ENCODE measurements at regions not wholly inside any gene's neighbourhood (a gene's known extent, or its start where the extent isn't known, plus 50 kb on each side); places are given as distances from the start of the nearest gene placed in this dataset.

- CTCF ChIA-PET: no interaction called here
- TF ChIP-seq SP1 (IDR thresholded peaks at IDR 0.05) (no peak), FOXM1 (IDR thresholded peaks at IDR 0.05; ENCODE audit: borderline replicate concordance) (no peak), TARDBP (IDR thresholded peaks at IDR 0.05) (no peak), HDGF (IDR thresholded peaks at IDR 0.05; ENCODE audit: borderline replicate concordance) (no peak), ELF4 (IDR thresholded peaks at IDR 0.05) (no peak), PKNOX1 (IDR thresholded peaks at IDR 0.05) (no peak), NFRKB (IDR thresholded peaks at IDR 0.05) (no peak), ARNT (IDR thresholded peaks at IDR 0.05) (no peak), LEF1 (IDR thresholded peaks at IDR 0.05; ENCODE audit: borderline replicate concordance) (no peak), BHLHE40 (IDR thresholded peaks at IDR 0.05; ENCODE audit: borderline replicate concordance) (no peak), FOXK2 (IDR thresholded peaks at IDR 0.05) (no peak), CTBP1 (IDR thresholded peaks at IDR 0.05; ENCODE audit: borderline replicate concordance) (no peak), L3MBTL2 (conservative IDR thresholded peaks at IDR 0.05) (no peak), ZNF384 (IDR thresholded peaks at IDR 0.05) (no peak)
Observed at GRCh38 chr11:112581747-112582146, 321.1 kb upstream of the PLET1 start.

GRCh38 chr11:112582366-112582765 is 321.7 kb upstream of the PLET1 start:
- no peak for DNase-seq (ENCODE audit: extremely low spot score)
- POLR2A ChIA-PET: no interaction called here
- CTCF ChIA-PET: interaction anchor here (0.5 kb wide), 1 partner anchor 27 kb away, joined by 3 read pairs; no protein-coding TSS in a partner anchor
- no peak for TF ChIP-seq HDGF (IDR thresholded peaks at IDR 0.05; ENCODE audit: borderline replicate concordance)
- no peak for TF ChIP-seq NFRKB (IDR thresholded peaks at IDR 0.05)
- no peak for TF ChIP-seq ZNF384 (IDR thresholded peaks at IDR 0.05)
- TF ChIP-seq L3MBTL2 (conservative IDR thresholded peaks at IDR 0.05): no peak
- no peak for TF ChIP-seq LEF1 (IDR thresholded peaks at IDR 0.05; ENCODE audit: borderline replicate concordance)
- no peak for TF ChIP-seq FOXM1 (IDR thresholded peaks at IDR 0.05; ENCODE audit: borderline replicate concordance)
- TF ChIP-seq CTBP1 (IDR thresholded peaks at IDR 0.05; ENCODE audit: borderline replicate concordance): no peak

More at GRCh38 chr11:112581747-112582146, 321.1 kb upstream of the PLET1 start:
- POLR2A ChIA-PET: no interaction called here
- no peak for DNase-seq (ENCODE audit: extremely low spot score)

- POLR2A ChIA-PET: no interaction called here
Observed at GRCh38 chr11:112583261-112583893, 322.7 kb upstream of the PLET1 start.

GRCh38 chr11:112584672-112585071 is 324.0 kb upstream of the PLET1 start:
- ChIA-PET POLR2A (no interaction called here), CTCF (interaction anchor here (1.0 kb wide), 1 partner anchor 705 kb away, joined by 3 read pairs; no protein-coding TSS in a partner anchor)
- DNase-seq (ENCODE audit: extremely low spot score): no peak
- TF ChIP-seq ZNF384 (IDR thresholded peaks at IDR 0.05) (no peak), FOXA1 (IDR thresholded peaks at IDR 0.05) (no peak), LEF1 (IDR thresholded peaks at IDR 0.05; ENCODE audit: borderline replicate concordance) (no peak), HDGF (IDR thresholded peaks at IDR 0.05; ENCODE audit: borderline replicate concordance) (no peak), ELF4 (IDR thresholded peaks at IDR 0.05) (no peak), L3MBTL2 (conservative IDR thresholded peaks at IDR 0.05) (no peak), NFRKB (IDR thresholded peaks at IDR 0.05) (no peak), FOXM1 (IDR thresholded peaks at IDR 0.05; ENCODE audit: borderline replicate concordance) (no peak), ARNT (IDR thresholded peaks at IDR 0.05) (no peak), SUZ12 (IDR thresholded peaks at IDR 0.05) (no peak), CTBP1 (IDR thresholded peaks at IDR 0.05; ENCODE audit: borderline replicate concordance) (no peak), PKNOX1 (IDR thresholded peaks at IDR 0.05) (no peak), FOXK2 (IDR thresholded peaks at IDR 0.05) (no peak), TARDBP (IDR thresholded peaks at IDR 0.05) (no peak), BHLHE40 (IDR thresholded peaks at IDR 0.05; ENCODE audit: borderline replicate concordance) (no peak), SP1 (IDR thresholded peaks at IDR 0.05) (no peak)

More at GRCh38 chr11:112583261-112583893, 322.7 kb upstream of the PLET1 start:
- CTCF ChIA-PET: no interaction called here
- TF ChIP-seq FOXM1 (IDR thresholded peaks at IDR 0.05; ENCODE audit: borderline replicate concordance) (no peak), L3MBTL2 (conservative IDR thresholded peaks at IDR 0.05) (no peak), SP1 (IDR thresholded peaks at IDR 0.05) (no peak), FOXA1 (IDR thresholded peaks at IDR 0.05) (no peak), NFRKB (IDR thresholded peaks at IDR 0.05) (no peak), TARDBP (IDR thresholded peaks at IDR 0.05) (no peak), FOXK2 (IDR thresholded peaks at IDR 0.05) (no peak), ELF4 (IDR thresholded peaks at IDR 0.05) (no peak), SUZ12 (IDR thresholded peaks at IDR 0.05) (no peak), HDGF (IDR thresholded peaks at IDR 0.05; ENCODE audit: borderline replicate concordance) (no peak), BHLHE40 (IDR thresholded peaks at IDR 0.05; ENCODE audit: borderline replicate concordance) (no peak), ARNT (IDR thresholded peaks at IDR 0.05) (no peak), CTBP1 (IDR thresholded peaks at IDR 0.05; ENCODE audit: borderline replicate concordance) (no peak), PKNOX1 (IDR thresholded peaks at IDR 0.05) (no peak), LEF1 (IDR thresholded peaks at IDR 0.05; ENCODE audit: borderline replicate concordance) (no peak), ZNF384 (IDR thresholded peaks at IDR 0.05) (no peak)
- no peak for DNase-seq (ENCODE audit: extremely low spot score)

GRCh38 chr11:112587664-112588063 is 327.0 kb upstream of the PLET1 start:
- no peak for TF ChIP-seq FOXA1 (IDR thresholded peaks at IDR 0.05)
- ChIA-PET POLR2A (interaction anchor here (0.9 kb wide), 1 partner anchor 208 kb away, joined by 3 read pairs; no protein-coding TSS in a partner anchor), CTCF (interaction anchor here (0.7 to 2.7 kb wide), 15 partner anchors 10 to 702 kb away, joined by 3 to 21 read pairs (median 4); no protein-coding TSS in a partner anchor)
- no peak for DNase-seq (ENCODE audit: extremely low spot score)

- DNase-seq (ENCODE audit: extremely low spot score): peak; percentile 76
Observed at GRCh38 chr11:112588252-112588694, 327.6 kb upstream of the PLET1 start.

More at GRCh38 chr11:112588252-112588694, 327.6 kb upstream of the PLET1 start:
- TF ChIP-seq FOXK2 (IDR thresholded peaks at IDR 0.05) (no peak), SUZ12 (IDR thresholded peaks at IDR 0.05) (no peak), SP1 (IDR thresholded peaks at IDR 0.05) (no peak)
- ChIA-PET POLR2A (interaction anchor here (0.9 kb wide), 1 partner anchor 207 kb away, joined by 3 read pairs; no protein-coding TSS in a partner anchor), CTCF (interaction anchor here (0.6 to 2.7 kb wide), 19 partner anchors 10 to 701 kb away, joined by 3 to 21 read pairs (median 4); no protein-coding TSS in a partner anchor)
